Gastrocnemius medialis (tissue), 4 donors: ENCODE measurements at regions not wholly inside any gene's neighbourhood (a gene's known extent, or its start where the extent isn't known, plus 50 kb on each side); places are given as distances from the start of the nearest gene placed in this dataset.

Source experiments
- ATAC-seq, 2 donors: fragments of 150-250 bp; one replicate each; pipeline ENCODE4 v1.9.1; 2016
- DNase-seq, 2 donors: peaks; one replicate each; pipeline ENCODE4 v3.0.0-alpha.2; 2019
- H3K27ac ChIP-seq, 4 donors: fragments of 200-600 bp; sonication (generic); 1 replicate in 1 of 4; 2 replicates in 3 of 4; pipeline ENCODE4 v1.5.1; 2016 to 2018; ENCODE audit warnings: mild to moderate bottlenecking in 2 of 4, moderate library complexity in 1 of 4
- H3K27me3 ChIP-seq, 3 donors: fragments of 200-600 bp; sonication (generic) in 2 of 3; 1 replicate in 1 of 3; 2 replicates in 2 of 3; pipeline versions ENCODE4 v1.5.1 to v1.6.0; 2016 to 2019; ENCODE audit warnings: mild to moderate bottlenecking in 1 of 3, moderate library complexity in 1 of 3
- H3K36me3 ChIP-seq, 2 donors: fragments of 200-600 bp; sonication (generic) in 1 of 2; one replicate each; pipeline ENCODE4 v1.5.1; 2017 to 2018
- H3K4me1 ChIP-seq, 2 donors: fragments of 200-600 bp; sonication (generic) in 1 of 2; one replicate each; pipeline ENCODE4 v1.5.1; 2016 to 2017; ENCODE audit warnings: mild to moderate bottlenecking in 2 of 2
- H3K4me3 ChIP-seq, 4 donors: fragments of 200-600 bp; sonication (generic) in 3 of 4; 1 replicate in 1 of 4; 2 replicates in 3 of 4; pipeline ENCODE4 v1.5.1; 2016 to 2019; ENCODE audit warnings: mild to moderate bottlenecking in 2 of 4
- H3K9me3 ChIP-seq, 3 donors: fragments of 200-600 bp; sonication (generic) in 2 of 3; 1 replicate in 1 of 3; 2 replicates in 2 of 3; pipeline ENCODE4 v1.5.1; 2016 to 2019
- CTCF ChIP-seq, 5 experiments: fragments of 450-650 bp in 3 of 5; fragments of 200-600 bp in 2 of 5; sonication (generic) in 2 of 5; IDR thresholded peaks in 4 of 5; conservative IDR thresholded peaks in 1 of 5; 1 replicate in 4 of 5; 2 replicates in 1 of 5; pipeline ENCODE4 v1.5.1; 2016 to 2019; ENCODE audit warnings: antibody characterized with exemption in 5 of 5, mild to moderate bottlenecking in 3 of 5, moderate library complexity in 3 of 5
- POLR2A ChIP-seq, 2 donors: fragments of 450-650 bp; IDR thresholded peaks; one replicate each; pipeline ENCODE4 v1.6.1; 2017; ENCODE audit warnings: antibody characterized with exemption in 2 of 2, mild to moderate bottlenecking in 2 of 2, moderate library complexity in 2 of 2
- in situ Hi-C, 4 donors: fragments of 200-750 bp; cut with MboI; loops; one replicate each; pipeline versions ENCODE4 v1.15.0 to v1.8.0; 2017; ENCODE audit warnings: low sequenced_read_pairs in 4 of 4
- intact Hi-C: fragments of 100-400 bp; cut with DNase I; formaldehyde crosslinking; loops from one replicate; pipeline ENCODE4 v1.15.1; 2023; ENCODE audit warnings: low total_unique reads

- H3K9me3 ChIP-seq, result no peaks in the 10 kb centered on the region
- intact Hi-C loops, result no loop called here
- no peak for TF ChIP-seq CTCF (IDR thresholded peaks at IDR 0.05 in 4 of 5, conservative IDR thresholded peaks at IDR 0.05 in 1 of 5)
- TF ChIP-seq POLR2A (IDR thresholded peaks at IDR 0.05), result no peak
- H3K36me3 ChIP-seq, result no peaks in the 10 kb centered on the region
- DNase-seq (no peak), ATAC-seq (no peak)
- H3K27ac ChIP-seq, result no peak overlapping the region
- H3K4me1 ChIP-seq, result no peaks in the 10 kb centered on the region
- H3K4me3 ChIP-seq, result no peak overlapping the region
- no peaks in the 10 kb centered on the region for H3K27me3 ChIP-seq
- in situ Hi-C loops, result no loop called here
Observed at GRCh38 chr6:147910281-147910680, 401.8 kb downstream of the SAMD5 start.

DNA sequence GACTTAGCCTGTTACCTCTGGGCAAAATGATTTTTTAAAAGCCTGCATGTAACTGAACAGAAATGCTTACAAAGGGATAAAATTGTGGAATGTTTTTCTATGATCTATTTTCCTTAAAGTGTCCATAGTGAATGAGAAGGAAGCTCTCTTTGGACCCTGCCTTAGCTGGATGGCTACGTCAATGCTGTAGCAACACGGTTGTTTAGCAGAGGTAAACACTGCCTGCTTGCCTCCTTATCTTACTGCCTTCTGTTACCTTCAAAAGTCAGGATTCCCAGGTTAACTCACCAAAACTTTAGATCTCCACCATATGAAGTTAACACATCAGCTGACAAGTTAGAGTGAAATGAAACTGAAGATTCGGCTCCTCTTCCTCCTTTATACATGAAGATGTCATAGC, 402.6 kb downstream of the SAMD5 start:
- no peaks in the 10 kb centered on the region for H3K27me3 ChIP-seq
- H3K4me3 ChIP-seq, result no peak overlapping the region
- no peaks in the 10 kb centered on the region for H3K9me3 ChIP-seq
- no peaks in the 10 kb centered on the region for H3K4me1 ChIP-seq
- DNase-seq (no peak), ATAC-seq (no peak)
- H3K27ac ChIP-seq, result no peak overlapping the region
- no peaks in the 10 kb centered on the region for H3K36me3 ChIP-seq
- intact Hi-C loops (no loop called here), in situ Hi-C loops (no loop called here)
- TF ChIP-seq CTCF (IDR thresholded peaks at IDR 0.05 in 4 of 5, conservative IDR thresholded peaks at IDR 0.05 in 1 of 5) (no peak), POLR2A (IDR thresholded peaks at IDR 0.05) (no peak)

DNA sequence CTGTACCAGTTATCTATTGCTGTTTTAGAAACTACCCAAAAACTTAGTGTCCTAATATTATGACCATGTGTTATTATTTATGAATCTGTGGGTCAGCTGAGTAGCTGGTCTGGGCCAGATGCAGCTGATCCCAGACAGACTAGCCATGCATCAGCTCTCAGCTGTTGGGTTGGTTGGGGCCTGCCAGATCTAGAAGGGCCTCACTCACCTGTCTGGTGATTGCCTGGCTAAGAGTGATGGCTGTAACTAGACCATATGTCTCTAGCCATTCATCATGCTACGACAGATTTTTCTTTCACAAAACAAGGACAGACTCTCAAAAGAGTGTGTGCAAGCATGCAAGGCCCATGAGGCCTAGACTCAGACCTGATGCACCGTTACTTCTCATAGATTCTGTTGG, 403.2 kb downstream of the SAMD5 start:
- DNase-seq, result no peak
- ATAC-seq, result no peak
- no peak overlapping the region for H3K4me3 ChIP-seq
- no peaks in the 10 kb centered on the region for H3K4me1 ChIP-seq
- TF ChIP-seq CTCF (IDR thresholded peaks at IDR 0.05 in 4 of 5, conservative IDR thresholded peaks at IDR 0.05 in 1 of 5), result no peak
- no peak for TF ChIP-seq POLR2A (IDR thresholded peaks at IDR 0.05)
- in situ Hi-C loops (no loop called here), intact Hi-C loops (no loop called here)
- no peaks in the 10 kb centered on the region for H3K36me3 ChIP-seq
- H3K9me3 ChIP-seq, result no peaks in the 10 kb centered on the region
- no peak overlapping the region for H3K27ac ChIP-seq
- no peaks in the 10 kb centered on the region for H3K27me3 ChIP-seq

DNA sequence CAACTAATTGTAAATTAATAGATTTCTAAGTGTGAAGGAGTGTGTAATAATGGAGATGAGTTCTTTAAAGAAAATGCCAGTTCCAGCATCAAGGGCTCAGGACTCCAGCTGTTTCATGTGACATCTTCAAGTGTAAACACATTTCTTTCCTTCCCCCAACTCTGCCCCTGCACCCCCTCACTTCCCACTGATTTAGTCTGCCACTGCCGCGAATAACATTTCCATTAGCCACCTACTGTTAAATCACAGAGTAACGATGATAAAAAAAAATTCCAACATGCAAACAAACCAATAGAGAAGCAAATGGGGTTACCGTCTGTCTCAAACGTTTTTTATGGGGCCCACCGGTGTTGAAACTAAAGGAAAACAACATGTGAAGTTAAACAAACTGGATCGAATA, 414.3 kb downstream of the SAMD5 start:
- ATAC-seq (no peak), DNase-seq (no peak)
- H3K27ac ChIP-seq, result no peak overlapping the region
- H3K9me3 ChIP-seq, result peaks cover 0 to 4% (median 0%) of the 10 kb centered on the region in 3 donors
- intact Hi-C loops (loop anchor here (5.0 kb wide), 1 partner anchor 960 kb away; no protein-coding TSS in a partner anchor), in situ Hi-C loops (no loop called here)
- no peak overlapping the region for H3K4me3 ChIP-seq
- H3K27me3 ChIP-seq, result no peaks in the 10 kb centered on the region
- H3K4me1 ChIP-seq, result no peaks in the 10 kb centered on the region
- no peaks in the 10 kb centered on the region for H3K36me3 ChIP-seq
- TF ChIP-seq POLR2A (IDR thresholded peaks at IDR 0.05) (no peak), CTCF (IDR thresholded peaks at IDR 0.05 in 4 of 5, conservative IDR thresholded peaks at IDR 0.05 in 1 of 5) (no peak)

- intact Hi-C loops (loop anchor here (5.0 kb wide), 1 partner anchor 958 kb away; no protein-coding TSS in a partner anchor), in situ Hi-C loops (no loop called here)
- no peak overlapping the region for H3K27ac ChIP-seq
Observed at GRCh38 chr6:147924598-147924997, 416.1 kb downstream of the SAMD5 start.

More at GRCh38 chr6:147924598-147924997, 416.1 kb downstream of the SAMD5 start:
- TF ChIP-seq CTCF (IDR thresholded peaks at IDR 0.05 in 4 of 5, conservative IDR thresholded peaks at IDR 0.05 in 1 of 5), result no peak
- H3K4me1 ChIP-seq, result no peaks in the 10 kb centered on the region
- DNase-seq, result no peak
- ATAC-seq, result no peak
- H3K36me3 ChIP-seq, result no peaks in the 10 kb centered on the region
- H3K4me3 ChIP-seq, result no peak overlapping the region
- H3K9me3 ChIP-seq, result peaks cover 0 to 4% (median 0%) of the 10 kb centered on the region in 3 donors
- no peaks in the 10 kb centered on the region for H3K27me3 ChIP-seq
